MG63 (cell line): ENCODE measurements at regions not wholly inside any gene's neighbourhood (a gene's known extent, or its start where the extent isn't known, plus 50 kb on each side); places are given as distances from the start of the nearest gene placed in this dataset.
"Not testable (repeated sequence)": the region's sequence is repeated elsewhere in the genome, so short reads cannot be mapped to it uniquely, and the experiment has no call there.

ENCODE experiments used
- DNase-seq: peaks from one replicate; pipeline ENCODE4 v3.0.0-alpha.2; 2020
- H3K27me3 ChIP-seq: fragments of 250-450 bp; sonication (Bioruptor Pico); 2 replicates; pipeline ENCODE4 v1.5.1; 2020; ENCODE audit warnings: mild to moderate bottlenecking, moderate library complexity
- H3K36me3 ChIP-seq: fragments of 250-450 bp; sonication (Bioruptor Pico); 2 replicates; pipeline ENCODE4 v1.5.1; 2020; ENCODE audit warnings: mild to moderate bottlenecking, moderate library complexity
- H3K4me3 ChIP-seq: fragments of 250-450 bp; sonication (Bioruptor Pico); 2 replicates; pipeline ENCODE4 v1.5.1; 2020; ENCODE audit warnings: mild to moderate bottlenecking, moderate library complexity
- H3K9me3 ChIP-seq: fragments of 250-450 bp; sonication (Bioruptor Pico); 2 replicates; pipeline ENCODE4 v1.5.1; 2020; ENCODE audit warnings: mild to moderate bottlenecking, moderate library complexity

GRCh38 chrX:3409936-3410335 is 63.5 kb upstream of the MXRA5 start:
- H3K4me3 ChIP-seq, H3K9me3 ChIP-seq, H3K27me3 ChIP-seq, H3K36me3 ChIP-seq, DNase-seq: not testable (repeated sequence)

GRCh38 chrX:3407781-3408180 is 61.3 kb upstream of the MXRA5 start:
- no peaks in the 10 kb centered on the region for H3K36me3 ChIP-seq
- H3K27me3 ChIP-seq, result no peaks in the 10 kb centered on the region
- H3K4me3 ChIP-seq, result no peak overlapping the region
- H3K9me3 ChIP-seq, result no peaks in the 10 kb centered on the region
- DNase-seq, result no peak

- no peak overlapping the region for H3K4me3 ChIP-seq
- DNase-seq, result no peak
- no peaks in the 10 kb centered on the region for H3K36me3 ChIP-seq
- H3K27me3 ChIP-seq, result no peaks in the 10 kb centered on the region
- H3K9me3 ChIP-seq, result no peaks in the 10 kb centered on the region
Measured at GRCh38 chrX:3407121-3407520, 60.7 kb upstream of the MXRA5 start.

GRCh38 chrX:3403748-3404147 is 57.3 kb upstream of the MXRA5 start:
- H3K9me3 ChIP-seq, result no peaks in the 10 kb centered on the region
- DNase-seq, result no peak
- no peaks in the 10 kb centered on the region for H3K27me3 ChIP-seq
- no peak overlapping the region for H3K4me3 ChIP-seq
- no peaks in the 10 kb centered on the region for H3K36me3 ChIP-seq
